ENCODE measurements at regions not wholly inside any gene's neighbourhood (a gene's known extent, or its start where the extent isn't known, plus 50 kb on each side); places are given as distances from the start of the nearest gene placed in this dataset.
"Not testable (repeated sequence)": the region's sequence is repeated elsewhere in the genome, so short reads cannot be mapped to it uniquely, and the experiment has no call there.

DNA sequence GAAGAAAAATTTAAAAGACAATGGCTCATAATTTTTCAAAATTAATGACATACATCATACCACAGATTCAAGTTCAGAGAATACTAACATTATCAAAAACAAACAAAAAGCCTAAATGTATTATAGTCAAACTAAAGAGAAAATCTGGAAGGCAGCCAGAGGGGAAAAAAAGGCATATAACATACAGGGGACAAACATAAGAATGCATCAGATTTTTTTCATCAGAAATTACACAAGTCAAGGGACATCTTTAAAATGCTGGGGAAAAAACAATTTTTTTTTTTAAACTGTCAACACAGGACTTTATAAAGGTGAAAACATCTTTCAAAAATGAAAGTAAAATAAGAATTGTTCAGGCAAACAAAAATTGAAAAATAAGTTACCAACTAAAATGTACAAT, 478.4 kb upstream of the PLXNA2 start:
- Histone ChIP-seq H3K9ac (ENCODE audit: low read depth, low read length) (no peak overlapping the region), H3K27me3 (ENCODE audit: control insufficient read depth, insufficient read depth, low read length) (no peaks in the 10 kb centered on the region), H3K4me3 (ENCODE audit: low read depth, low read length) (no peak overlapping the region), H3K36me3 (ENCODE audit: control insufficient read depth, insufficient read depth, low read length) (no peaks in the 10 kb centered on the region), H3K4me1 (ENCODE audit: control insufficient read depth, insufficient read depth, low read length) (no peaks in the 10 kb centered on the region), H3K9me3 (ENCODE audit: control insufficient read depth, insufficient read depth, low read length) (peaks cover 10% of the 10 kb centered on the region)

GRCh38 chr1:208724079-208724478, 479.9 kb upstream of the PLXNA2 start:
- Histone ChIP-seq H3K27me3 (ENCODE audit: control insufficient read depth, insufficient read depth, low read length) (no peaks in the 10 kb centered on the region), H3K4me3 (ENCODE audit: low read depth, low read length) (no peak overlapping the region), H3K36me3 (ENCODE audit: control insufficient read depth, insufficient read depth, low read length) (no peaks in the 10 kb centered on the region), H3K4me1 (ENCODE audit: control insufficient read depth, insufficient read depth, low read length) (no peaks in the 10 kb centered on the region), H3K9me3 (ENCODE audit: control insufficient read depth, insufficient read depth, low read length) (peaks cover 10% of the 10 kb centered on the region), H3K9ac (ENCODE audit: low read depth, low read length) (no peak overlapping the region)

GRCh38 chr1:208728815-208729214, 484.6 kb upstream of the PLXNA2 start:
- H3K36me3 ChIP-seq (ENCODE audit: control insufficient read depth, insufficient read depth, low read length): no peaks in the 10 kb centered on the region
- no peaks in the 10 kb centered on the region for H3K9me3 ChIP-seq (ENCODE audit: control insufficient read depth, insufficient read depth, low read length)
- no peak overlapping the region for H3K4me3 ChIP-seq (ENCODE audit: low read depth, low read length)
- H3K4me1 ChIP-seq (ENCODE audit: control insufficient read depth, insufficient read depth, low read length): no peaks in the 10 kb centered on the region
- no peaks in the 10 kb centered on the region for H3K27me3 ChIP-seq (ENCODE audit: control insufficient read depth, insufficient read depth, low read length)
- no peak overlapping the region for H3K9ac ChIP-seq (ENCODE audit: low read depth, low read length)

GRCh38 chr1:208731981-208732821, 488.0 kb upstream of the PLXNA2 start:
- Histone ChIP-seq H3K4me3 (ENCODE audit: low read depth, low read length) (no peak overlapping the region), H3K36me3 (ENCODE audit: control insufficient read depth, insufficient read depth, low read length) (no peaks in the 10 kb centered on the region)

DNA sequence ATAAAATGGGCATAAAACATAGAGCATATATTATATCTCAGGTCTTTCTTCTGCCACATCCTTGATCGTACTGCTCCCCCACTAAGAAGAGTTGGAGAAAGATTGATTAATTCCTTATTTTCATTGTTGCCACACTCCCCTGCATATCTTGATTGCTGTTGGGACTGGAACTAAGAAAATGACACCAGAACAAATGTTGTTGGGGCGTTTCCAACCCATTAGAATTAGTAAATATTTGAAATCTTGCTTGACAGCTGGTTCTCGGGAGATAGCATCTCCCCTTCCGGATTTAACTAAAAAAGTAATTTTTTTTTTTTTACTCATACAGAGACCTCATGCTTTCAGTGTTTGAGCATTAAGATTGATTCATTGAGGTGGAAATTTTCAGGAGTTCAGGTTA, 493.0 kb upstream of the PLXNA2 start:
- no peaks in the 10 kb centered on the region for H3K27me3 ChIP-seq (ENCODE audit: control insufficient read depth, insufficient read depth, low read length)
- no peak overlapping the region for H3K9ac ChIP-seq (ENCODE audit: low read depth, low read length)
- H3K9me3 ChIP-seq (ENCODE audit: control insufficient read depth, insufficient read depth, low read length): no peaks in the 10 kb centered on the region
- H3K36me3 ChIP-seq (ENCODE audit: control insufficient read depth, insufficient read depth, low read length): no peaks in the 10 kb centered on the region
- no peak overlapping the region for H3K4me3 ChIP-seq (ENCODE audit: low read depth, low read length)
- no peaks in the 10 kb centered on the region for H3K4me1 ChIP-seq (ENCODE audit: control insufficient read depth, insufficient read depth, low read length)

More at GRCh38 chr1:208731981-208732821, 488.0 kb upstream of the PLXNA2 start:
- H3K9me3 ChIP-seq (ENCODE audit: control insufficient read depth, insufficient read depth, low read length): no peaks in the 10 kb centered on the region
- H3K27me3 ChIP-seq (ENCODE audit: control insufficient read depth, insufficient read depth, low read length): no peaks in the 10 kb centered on the region
- no peak overlapping the region for H3K9ac ChIP-seq (ENCODE audit: low read depth, low read length)
- H3K4me1 ChIP-seq (ENCODE audit: control insufficient read depth, insufficient read depth, low read length): no peaks in the 10 kb centered on the region

GRCh38 chr1:208737922-208738321, 493.7 kb upstream of the PLXNA2 start:
- no peak overlapping the region for H3K9ac ChIP-seq (ENCODE audit: low read depth, low read length)
- no peaks in the 10 kb centered on the region for H3K27me3 ChIP-seq (ENCODE audit: control insufficient read depth, insufficient read depth, low read length)
- no peak overlapping the region for H3K4me3 ChIP-seq (ENCODE audit: low read depth, low read length)
- no peaks in the 10 kb centered on the region for H3K4me1 ChIP-seq (ENCODE audit: control insufficient read depth, insufficient read depth, low read length)
- no peaks in the 10 kb centered on the region for H3K9me3 ChIP-seq (ENCODE audit: control insufficient read depth, insufficient read depth, low read length)
- no peaks in the 10 kb centered on the region for H3K36me3 ChIP-seq (ENCODE audit: control insufficient read depth, insufficient read depth, low read length)

DNA sequence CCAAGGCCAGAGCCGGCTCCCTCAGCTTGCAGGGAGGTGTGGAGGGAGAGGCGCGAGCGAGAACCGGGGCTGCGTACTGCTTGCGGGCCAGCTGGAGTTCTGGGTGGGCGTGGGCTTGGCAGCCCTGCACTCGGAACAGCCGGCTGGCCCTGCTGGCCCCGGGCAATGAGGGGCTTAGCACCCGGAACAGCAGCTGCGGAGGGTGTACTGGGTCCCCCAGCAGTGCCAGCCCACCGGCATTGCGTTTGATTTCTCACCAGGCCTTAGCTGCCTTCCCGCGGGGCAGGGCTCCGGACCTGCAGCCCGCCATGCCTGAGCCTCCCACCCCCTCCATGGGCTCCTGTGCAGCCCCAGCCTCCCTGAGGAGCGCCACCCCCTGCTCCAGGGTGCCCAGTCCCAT, 495.5 kb upstream of the PLXNA2 start:
- not testable (repeated sequence) for H3K9ac ChIP-seq (ENCODE audit: low read depth, low read length); H3K4me1 ChIP-seq (ENCODE audit: control insufficient read depth, insufficient read depth, low read length)

DNA sequence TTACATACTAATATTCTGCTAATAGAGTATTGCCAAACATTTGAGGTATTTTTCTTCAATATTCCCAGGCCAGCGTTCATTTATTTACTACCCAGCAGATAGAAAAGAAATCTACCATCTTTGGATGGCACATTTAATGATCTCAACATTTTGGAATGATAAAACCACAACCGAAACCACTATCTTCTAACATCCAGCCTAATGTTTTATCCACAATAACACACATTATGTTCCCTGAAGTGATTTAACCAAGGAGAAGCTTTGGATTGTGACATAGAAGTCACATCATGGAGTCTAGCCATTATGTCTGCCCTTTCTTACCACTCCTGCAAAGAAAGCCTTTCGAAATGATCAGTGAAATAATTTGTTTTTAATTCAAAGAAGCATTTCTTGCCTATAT, 497.1 kb upstream of the PLXNA2 start:
- Histone ChIP-seq H3K9ac (ENCODE audit: low read depth, low read length) (no peak overlapping the region), H3K9me3 (ENCODE audit: control insufficient read depth, insufficient read depth, low read length) (no peaks in the 10 kb centered on the region), H3K4me1 (ENCODE audit: control insufficient read depth, insufficient read depth, low read length) (no peaks in the 10 kb centered on the region), H3K36me3 (ENCODE audit: control insufficient read depth, insufficient read depth, low read length) (no peaks in the 10 kb centered on the region), H3K27me3 (ENCODE audit: control insufficient read depth, insufficient read depth, low read length) (no peaks in the 10 kb centered on the region), H3K4me3 (ENCODE audit: low read depth, low read length) (no peak overlapping the region)

More for the DNA sequence above, 495.5 kb upstream of the PLXNA2 start:
- not testable (repeated sequence) for H3K9me3 ChIP-seq (ENCODE audit: control insufficient read depth, insufficient read depth, low read length); H3K4me3 ChIP-seq (ENCODE audit: low read depth, low read length); H3K36me3 ChIP-seq (ENCODE audit: control insufficient read depth, insufficient read depth, low read length); H3K27me3 ChIP-seq (ENCODE audit: control insufficient read depth, insufficient read depth, low read length)

- H3K4me1 ChIP-seq (ENCODE audit: control insufficient read depth, insufficient read depth, low read length): no peaks in the 10 kb centered on the region
- H3K27me3 ChIP-seq (ENCODE audit: control insufficient read depth, insufficient read depth, low read length): no peaks in the 10 kb centered on the region
- no peak overlapping the region for H3K4me3 ChIP-seq (ENCODE audit: low read depth, low read length)
Observed at GRCh38 chr1:208743361-208743760, 499.2 kb upstream of the PLXNA2 start.

DNA sequence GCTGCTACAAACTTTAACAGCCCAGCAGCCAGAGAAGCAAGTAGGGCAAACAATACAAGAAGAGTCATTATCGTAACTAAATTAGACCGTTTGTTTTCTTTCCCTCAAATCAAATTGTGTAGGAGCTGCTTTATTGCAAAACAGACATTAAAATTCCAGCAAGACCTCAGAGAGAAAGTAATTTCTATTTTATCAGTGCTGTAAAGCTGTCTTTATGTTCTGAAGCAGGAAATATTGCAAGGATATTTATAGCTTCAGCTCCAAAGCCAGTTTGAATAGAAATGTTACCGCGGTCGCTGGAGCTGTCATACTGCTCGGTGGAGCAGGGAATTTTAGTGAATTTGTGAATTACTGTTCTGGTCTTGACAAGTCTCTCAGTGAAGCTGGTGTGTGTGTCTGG, 503.8 kb upstream of the PLXNA2 start:
- no peaks in the 10 kb centered on the region for H3K36me3 ChIP-seq (ENCODE audit: control insufficient read depth, insufficient read depth, low read length)
- H3K4me3 ChIP-seq (ENCODE audit: low read depth, low read length): no peak overlapping the region
- no peaks in the 10 kb centered on the region for H3K9me3 ChIP-seq (ENCODE audit: control insufficient read depth, insufficient read depth, low read length)
- H3K27me3 ChIP-seq (ENCODE audit: control insufficient read depth, insufficient read depth, low read length): no peaks in the 10 kb centered on the region
- no peaks in the 10 kb centered on the region for H3K4me1 ChIP-seq (ENCODE audit: control insufficient read depth, insufficient read depth, low read length)
- no peak overlapping the region for H3K9ac ChIP-seq (ENCODE audit: low read depth, low read length)

More at GRCh38 chr1:208743361-208743760, 499.2 kb upstream of the PLXNA2 start:
- Histone ChIP-seq H3K9ac (ENCODE audit: low read depth, low read length) (no peak overlapping the region), H3K36me3 (ENCODE audit: control insufficient read depth, insufficient read depth, low read length) (no peaks in the 10 kb centered on the region), H3K9me3 (ENCODE audit: control insufficient read depth, insufficient read depth, low read length) (no peaks in the 10 kb centered on the region)

- Histone ChIP-seq H3K4me1 (ENCODE audit: control insufficient read depth, insufficient read depth, low read length) (no peaks in the 10 kb centered on the region), H3K9ac (ENCODE audit: low read depth, low read length) (no peak overlapping the region), H3K27me3 (ENCODE audit: control insufficient read depth, insufficient read depth, low read length) (no peaks in the 10 kb centered on the region), H3K36me3 (ENCODE audit: control insufficient read depth, insufficient read depth, low read length) (no peaks in the 10 kb centered on the region), H3K4me3 (ENCODE audit: low read depth, low read length) (no peak overlapping the region), H3K9me3 (ENCODE audit: control insufficient read depth, insufficient read depth, low read length) (no peaks in the 10 kb centered on the region)
Observed at GRCh38 chr1:208748387-208749165, 504.4 kb upstream of the PLXNA2 start.
